ENCODE measurements at regions not wholly inside any gene's neighbourhood (a gene's known extent, or its start where the extent isn't known, plus 50 kb on each side); places are given as distances from the start of the nearest gene placed in this dataset.

GRCh38 chr6:33923857-33924514 lies 120.2 kb upstream of the MLN start:
- TF ChIP-seq POLR2A (IDR thresholded peaks at IDR 0.05; ENCODE audit: low read depth, low read length): no peak
- FAIRE-seq (no peak), DNase-seq (ENCODE audit: insufficient read length, low spot score) (no peak)

GRCh38 chr6:33921745-33922144 lies 117.9 kb upstream of the MLN start:
- FAIRE-seq (no peak), DNase-seq (ENCODE audit: insufficient read length, low spot score) (no peak)
- no peak for TF ChIP-seq POLR2A (IDR thresholded peaks at IDR 0.05; ENCODE audit: low read depth, low read length)

- FAIRE-seq (no peak), DNase-seq (ENCODE audit: insufficient read length, low spot score) (no peak)
- TF ChIP-seq POLR2A (IDR thresholded peaks at IDR 0.05; ENCODE audit: low read depth, low read length): no peak
These were observed 114.4 kb upstream of the MLN start for GRCh38 chr6:33918175-33918695.

- no peak for DNase-seq (ENCODE audit: insufficient read length, low spot score)
- FAIRE-seq: no peak
- TF ChIP-seq POLR2A (IDR thresholded peaks at IDR 0.05; ENCODE audit: low read depth, low read length): no peak
These were observed 111.3 kb upstream of the MLN start for GRCh38 chr6:33915134-33915533.

GRCh38 chr6:33914645-33915044 lies 110.8 kb upstream of the MLN start:
- DNase-seq (ENCODE audit: insufficient read length, low spot score): no peak
- no peak for TF ChIP-seq POLR2A (IDR thresholded peaks at IDR 0.05; ENCODE audit: low read depth, low read length)
- FAIRE-seq: no peak

- FAIRE-seq (no peak), DNase-seq (ENCODE audit: insufficient read length, low spot score) (no peak)
- no peak for TF ChIP-seq POLR2A (IDR thresholded peaks at IDR 0.05; ENCODE audit: low read depth, low read length)
These were observed 108.4 kb upstream of the MLN start for GRCh38 chr6:33912195-33912594.

GRCh38 chr6:33911488-33911887 lies 107.7 kb upstream of the MLN start:
- TF ChIP-seq POLR2A (IDR thresholded peaks at IDR 0.05; ENCODE audit: low read depth, low read length): no peak
- DNase-seq (ENCODE audit: insufficient read length, low spot score): no peak
- no peak for FAIRE-seq

GRCh38 chr6:33910594-33910993 lies 106.8 kb upstream of the MLN start:
- DNase-seq (ENCODE audit: insufficient read length, low spot score) (no peak), FAIRE-seq (no peak)
- no peak for TF ChIP-seq POLR2A (IDR thresholded peaks at IDR 0.05; ENCODE audit: low read depth, low read length)

- TF ChIP-seq POLR2A (IDR thresholded peaks at IDR 0.05; ENCODE audit: low read depth, low read length): no peak
- DNase-seq (ENCODE audit: insufficient read length, low spot score): no peak
- no peak for FAIRE-seq
These were observed 105.9 kb upstream of the MLN start for GRCh38 chr6:33909737-33910136.

GRCh38 chr6:33908025-33908424 lies 104.2 kb upstream of the MLN start:
- TF ChIP-seq POLR2A (IDR thresholded peaks at IDR 0.05; ENCODE audit: low read depth, low read length): no peak
- DNase-seq (ENCODE audit: insufficient read length, low spot score) (no peak), FAIRE-seq (no peak)

- no peak for DNase-seq (ENCODE audit: insufficient read length, low spot score)
- no peak for TF ChIP-seq POLR2A (IDR thresholded peaks at IDR 0.05; ENCODE audit: low read depth, low read length)
- no peak for FAIRE-seq
These were observed 103.4 kb upstream of the MLN start for GRCh38 chr6:33907227-33907626.

GRCh38 chr6:33906439-33906838 lies 102.6 kb upstream of the MLN start:
- FAIRE-seq: no peak
- no peak for DNase-seq (ENCODE audit: insufficient read length, low spot score)
- TF ChIP-seq POLR2A (IDR thresholded peaks at IDR 0.05; ENCODE audit: low read depth, low read length): no peak

GRCh38 chr6:33905071-33905609 lies 101.3 kb upstream of the MLN start:
- DNase-seq (ENCODE audit: insufficient read length, low spot score) (no peak), FAIRE-seq (no peak)
- TF ChIP-seq POLR2A (IDR thresholded peaks at IDR 0.05; ENCODE audit: low read depth, low read length): no peak

- DNase-seq (ENCODE audit: insufficient read length, low spot score) (no peak), FAIRE-seq (no peak)
- no peak for TF ChIP-seq POLR2A (IDR thresholded peaks at IDR 0.05; ENCODE audit: low read depth, low read length)
These were observed 100.9 kb upstream of the MLN start for GRCh38 chr6:33904747-33905065.

GRCh38 chr6:33904050-33904746 lies 100.4 kb upstream of the MLN start:
- no peak for FAIRE-seq
- TF ChIP-seq POLR2A (IDR thresholded peaks at IDR 0.05; ENCODE audit: low read depth, low read length): no peak
- DNase-seq (ENCODE audit: insufficient read length, low spot score): no peak
